IMR-90 (cell line): ENCODE measurements at regions not wholly inside any gene's neighbourhood (a gene's known extent, or its start where the extent isn't known, plus 50 kb on each side); places are given as distances from the start of the nearest gene placed in this dataset.

ENCODE experiments used
- ATAC-seq: fragments of 200-7000 bp; cut with Tn5 transposase; 2 replicates; pipeline ENCODE4 v1.9.1; 2020; ENCODE audit warnings: low read depth, mild to moderate bottlenecking, moderate library complexity
- BruUV-seq: library from RNA; stranded (reverse); fragments of 400-500 nt; replicated peaks from 2 replicates; lab custom pipeline; 2021; lab: Mats Ljungman, UMichigan
- CTCF ChIA-PET: fragments of 300-600 bp; formaldehyde crosslinking; extraction: SDS; loops from one replicate; lab custom pipeline; 2021; ENCODE audit warnings: antibody characterized with exemption; lab: Yijun Ruan, JAX
- POLR2A ChIA-PET: fragments of 300-600 bp; sonication (Branson Sonifier 250); formaldehyde crosslinking; loops from one replicate; lab custom pipeline; 2022; ENCODE audit warnings: antibody characterized with exemption; ENCODE audit not compliant: unreplicated experiment; lab: Charles Lee
- DNase-seq: peaks from one replicate; pipeline ENCODE4 v3.0.0; 2013
- H2AFZ ChIP-seq: replicated peaks from 2 replicates; pipeline ENCODE3; 2013; ENCODE audit warnings: low read length, mild to moderate bottlenecking; ENCODE audit not compliant: poor library complexity
- H2AK5ac ChIP-seq: 2 replicates; pipeline ENCODE4 v1.6.1; 2013; ENCODE audit warnings: low read depth, low read length, inconsistent platforms
- H2AK9ac ChIP-seq: replicated peaks from 2 replicates; pipeline ENCODE3; 2013; ENCODE audit warnings: mild to moderate bottlenecking, low read depth, low read length, moderate library complexity; ENCODE audit not compliant: poor library complexity
- H2BK120ac ChIP-seq: 2 replicates; pipeline ENCODE4 v1.6.1; 2013; ENCODE audit warnings: low read depth, low read length, inconsistent platforms
- H2BK15ac ChIP-seq: 3 replicates; pipeline ENCODE4 v1.6.1; 2013; ENCODE audit warnings: low read depth, low read length, inconsistent platforms
- H2BK20ac ChIP-seq: 2 replicates; pipeline ENCODE4 v1.6.1; 2013; ENCODE audit warnings: low read depth, mild to moderate bottlenecking, inconsistent platforms, low read length, moderate library complexity
- H2BK5ac ChIP-seq: 2 replicates; pipeline ENCODE4 v1.6.1; 2013; ENCODE audit warnings: mild to moderate bottlenecking, low read depth, low read length, inconsistent platforms; ENCODE audit not compliant: poor library complexity, severe bottlenecking
- H3K14ac ChIP-seq: replicated peaks from 2 replicates; pipeline ENCODE4 v1.6.1; 2013; ENCODE audit warnings: low read depth, low read length, inconsistent platforms
- H3K18ac ChIP-seq: 2 replicates; pipeline ENCODE4 v1.6.1; 2013; ENCODE audit warnings: low read depth, low read length, control low read depth
- H3K23ac ChIP-seq: 2 replicates; pipeline ENCODE4 v1.6.1; 2013; ENCODE audit warnings: low read depth, low read length, inconsistent platforms
- H3K27ac ChIP-seq: 2 replicates; pipeline ENCODE4 v1.5.1; 2013; ENCODE audit warnings: mild to moderate bottlenecking, control low read depth, low read length; ENCODE audit not compliant: insufficient read depth
- H3K27me3 ChIP-seq: 2 replicates; pipeline ENCODE4 v1.6.1; 2013; ENCODE audit warnings: low read length; ENCODE audit not compliant: control insufficient read depth, insufficient read depth
- H3K36me3 ChIP-seq: 2 replicates; pipeline ENCODE4 v1.6.1; 2013; ENCODE audit warnings: low read length, mixed read lengths; ENCODE audit not compliant: control insufficient read depth, insufficient read depth
- H3K4ac ChIP-seq: 2 replicates; pipeline ENCODE4 v1.6.1; 2013; ENCODE audit warnings: low read depth, low read length, inconsistent platforms
- H3K4me1 ChIP-seq: 2 replicates; pipeline ENCODE4 v1.6.1; 2013; ENCODE audit warnings: low read length, mixed read lengths; ENCODE audit not compliant: control insufficient read depth, insufficient read depth
- H3K4me2 ChIP-seq: 2 replicates; pipeline ENCODE4 v1.6.1; 2013; ENCODE audit warnings: low read depth, mild to moderate bottlenecking, control low read depth, low read length, moderate library complexity
- H3K4me3 ChIP-seq: 2 replicates; pipeline ENCODE4 v1.5.1; 2013; ENCODE audit warnings: low read depth, mild to moderate bottlenecking, control low read depth, low read length, moderate library complexity; ENCODE audit not compliant: insufficient read depth
- H3K56ac ChIP-seq: 2 replicates; pipeline ENCODE4 v1.6.1; 2013; ENCODE audit warnings: low read length, inconsistent platforms; ENCODE audit not compliant: insufficient read depth; ENCODE audit errors: extremely low read depth
- H3K79me1 ChIP-seq, 2 experiments: 2 replicates each; pipeline ENCODE4 v1.6.1; 2013; ENCODE audit warnings: low read length in 2 of 2, inconsistent platforms in 1 of 2, low read depth in 1 of 2
- H3K9ac ChIP-seq: 2 replicates; pipeline ENCODE4 v1.6.1; 2013; ENCODE audit warnings: low read depth, low read length, control low read depth
- H3K9me1 ChIP-seq: 2 replicates; pipeline ENCODE4 v1.6.1; 2013; ENCODE audit warnings: low read length, inconsistent platforms; ENCODE audit not compliant: insufficient read depth
- H3K9me3 ChIP-seq: 2 replicates; pipeline ENCODE4 v1.6.1; 2013; ENCODE audit warnings: low read length; ENCODE audit not compliant: control insufficient read depth, insufficient read depth
- H4K20me1 ChIP-seq: 2 replicates; pipeline ENCODE4 v1.6.1; 2013; ENCODE audit warnings: low read length, inconsistent platforms; ENCODE audit not compliant: insufficient read depth
- H4K5ac ChIP-seq: 2 replicates; pipeline ENCODE4 v1.6.1; 2013; ENCODE audit warnings: mild to moderate bottlenecking, low read depth, low read length, control low read depth
- H4K8ac ChIP-seq, 2 experiments: 2 replicates each; pipeline ENCODE4 v1.6.1; 2013; ENCODE audit warnings: low read depth in 2 of 2, low read length in 2 of 2, control low read depth in 1 of 2, inconsistent platforms in 1 of 2
- H4K91ac ChIP-seq: 2 replicates; pipeline ENCODE4 v1.6.1; 2013; ENCODE audit warnings: low read depth, low read length, inconsistent platforms; ENCODE audit not compliant: insufficient read depth
- CHD1 ChIP-seq: IDR thresholded peaks from 2 replicates; pipeline ENCODE4 v1.6.1; 2012; ENCODE audit warnings: low read depth, low read length, improper control_type of control experiment
- MAFK ChIP-seq: IDR thresholded peaks from 2 replicates; pipeline ENCODE4 v1.6.1; 2012; ENCODE audit warnings: low read depth, low read length, improper control_type of control experiment
- MAZ ChIP-seq: IDR thresholded peaks from 2 replicates; pipeline ENCODE4 v1.6.1; 2012; ENCODE audit warnings: low read depth, mild to moderate bottlenecking, low read length, improper control_type of control experiment, moderate library complexity, borderline replicate concordance
- RCOR1 ChIP-seq: IDR thresholded peaks from 2 replicates; pipeline ENCODE4 v1.6.1; 2012; ENCODE audit warnings: mild to moderate bottlenecking, low read length, improper control_type of control experiment; ENCODE audit not compliant: insufficient replicate concordance
- RFX5 ChIP-seq: IDR thresholded peaks from 2 replicates; pipeline ENCODE4 v1.8.0; 2012; ENCODE audit warnings: low read depth, mild to moderate bottlenecking, low read length, moderate library complexity
- WGBS, 2 experiments: methylation state at CpG; one replicate each; pipeline versions ENCODE4 v1.1.5 to v1.1.7; 2013; ENCODE audit warnings: missing lambda C conversion rate in 2 of 2; ENCODE audit not compliant: insufficient read length in 1 of 2; ENCODE audit errors: extremely low coverage in 2 of 2; 5-methylcytosine and 5-hydroxymethylcytosine counted together
- dilution Hi-C: fragments of 300-500 bp; cut with HindIII; formaldehyde crosslinking; loops from one replicate; pipeline ENCODE4 v1.14.3; 2018; ENCODE audit warnings: low sequenced_read_pairs; ENCODE audit not compliant: unreplicated experiment
- in situ Hi-C: fragments of 300-500 bp; cut with MboI; formaldehyde crosslinking; loops from 3 replicates; pipeline ENCODE4 v1.14.3; 2019; ENCODE audit warnings: low sequenced_read_pairs, inconsistent platforms, mixed read lengths
- intact Hi-C: fragments of 100-400 bp; cut with micrococcal nuclease; formaldehyde crosslinking; loops from 2 replicates; pipeline ENCODE4 v1.10.0; 2022
- TF ChIP-seq, protein P1 (sequence below): fragments of 150-350 bp; IDR thresholded peaks from 2 replicates; pipeline ENCODE4 v1.6.1; 2016; ENCODE audit warnings: low read depth, mild to moderate bottlenecking, low read length, moderate library complexity, borderline replicate concordance

DNA sequence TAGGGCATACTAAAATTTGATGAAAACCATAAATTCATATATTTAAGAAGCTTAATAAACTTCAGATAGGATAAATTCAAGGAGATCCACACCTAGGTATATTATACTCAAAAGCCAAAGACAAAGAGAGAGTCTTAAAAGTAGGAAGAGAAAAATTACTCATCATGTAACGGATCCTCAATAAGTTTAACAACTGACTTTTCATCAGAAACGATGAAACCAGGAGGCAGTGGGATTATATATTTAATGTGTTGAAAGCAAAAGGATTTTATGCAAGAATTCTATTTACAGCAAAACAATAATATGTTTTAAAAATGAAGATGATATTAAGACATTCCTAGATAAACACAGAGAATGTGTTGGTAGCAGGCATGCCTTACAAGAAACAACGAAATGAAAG is 202.7 kb downstream of the OXSM start:
- Histone ChIP-seq H3K36me3 (no peaks in the 10 kb centered on the region), H3K9me1 (no peaks in the 10 kb centered on the region), H3K27me3 (no peaks in the 10 kb centered on the region), H3K4me1 (no peaks in the 10 kb centered on the region), H4K20me1 (no peaks in the 10 kb centered on the region), H4K5ac (no peak overlapping the region), H3K9me3 (no peaks in the 10 kb centered on the region; the same call in 1 of the 2 replicates), H2AK9ac (no peak overlapping the region), H2BK120ac (no peak overlapping the region), H4K91ac (no peak overlapping the region), H3K79me1 (no peaks in the 10 kb centered on the region), H3K23ac (no peak overlapping the region), H4K8ac (no peak overlapping the region), H3K18ac (no peak overlapping the region), H3K27ac (no peak overlapping the region), H2BK20ac (no peak overlapping the region), H3K4me2 (no peak overlapping the region), H3K9ac (no peak overlapping the region), H2BK15ac (no peak overlapping the region), H3K4ac (no peak overlapping the region), H3K56ac (no peak overlapping the region), H2BK5ac (no peak overlapping the region), H3K14ac (no peak overlapping the region), H3K4me3 (no peak overlapping the region), H2AFZ (no peak overlapping the region), H2AK5ac (no peak overlapping the region)
- POLR2A ChIA-PET = no interaction called here
- CTCF ChIA-PET = no interaction called here
- DNase-seq = no peak
- in situ Hi-C loops = no loop called here
- BruUV-seq = no TSS peak
- ATAC-seq = no peak
- intact Hi-C loops = no loop called here
- dilution Hi-C loops = no loop called here
- no CpG with 5 or more reads among the region's 3 CpGs for WGBS, 2 experiments
- TF ChIP-seq MAZ = no peak
- TF ChIP-seq, protein P1, sequence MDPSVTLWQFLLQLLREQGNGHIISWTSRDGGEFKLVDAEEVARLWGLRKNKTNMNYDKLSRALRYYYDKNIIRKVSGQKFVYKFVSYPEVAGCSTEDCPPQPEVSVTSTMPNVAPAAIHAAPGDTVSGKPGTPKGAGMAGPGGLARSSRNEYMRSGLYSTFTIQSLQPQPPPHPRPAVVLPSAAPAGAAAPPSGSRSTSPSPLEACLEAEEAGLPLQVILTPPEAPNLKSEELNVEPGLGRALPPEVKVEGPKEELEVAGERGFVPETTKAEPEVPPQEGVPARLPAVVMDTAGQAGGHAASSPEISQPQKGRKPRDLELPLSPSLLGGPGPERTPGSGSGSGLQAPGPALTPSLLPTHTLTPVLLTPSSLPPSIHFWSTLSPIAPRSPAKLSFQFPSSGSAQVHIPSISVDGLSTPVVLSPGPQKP = no peak
- no peak for TF ChIP-seq MAFK
- TF ChIP-seq RFX5 = no peak
- no peak for TF ChIP-seq CHD1
- no peak for TF ChIP-seq RCOR1
